ENCODE measurements at regions not wholly inside any gene's neighbourhood (a gene's known extent, or its start where the extent isn't known, plus 50 kb on each side); places are given as distances from the start of the nearest gene placed in this dataset.
"Not testable (repeated sequence)": the region's sequence is repeated elsewhere in the genome, so short reads cannot be mapped to it uniquely, and the experiment has no call there.

GRCh38 chr3:65170390-65171042 is 482.7 kb upstream of the ADAMTS9 start:
- DNase-seq: no peak

- DNase-seq: no peak
Observed at GRCh38 chr3:65169961-65170360, 482.2 kb upstream of the ADAMTS9 start.

GRCh38 chr3:65168547-65168946 is 480.7 kb upstream of the ADAMTS9 start:
- DNase-seq: no peak

GRCh38 chr3:65166531-65166930 is 478.7 kb upstream of the ADAMTS9 start:
- no peak for DNase-seq

- DNase-seq: no peak
Observed at GRCh38 chr3:65158023-65158422, 470.2 kb upstream of the ADAMTS9 start.

GRCh38 chr3:65153850-65154512 is 466.2 kb upstream of the ADAMTS9 start:
- no peak for DNase-seq

GRCh38 chr3:65151666-65152065 is 463.9 kb upstream of the ADAMTS9 start:
- DNase-seq: no peak

- no peak for DNase-seq
Observed at GRCh38 chr3:65149877-65150276, 462.1 kb upstream of the ADAMTS9 start.

GRCh38 chr3:65148687-65149086 is 460.9 kb upstream of the ADAMTS9 start:
- no peak for DNase-seq

- no peak for DNase-seq
Observed at GRCh38 chr3:65146179-65146578, 458.4 kb upstream of the ADAMTS9 start.

- no peak for DNase-seq
Observed at GRCh38 chr3:65145680-65146079, 457.9 kb upstream of the ADAMTS9 start.

- DNase-seq: no peak
Observed at GRCh38 chr3:65144791-65145351, 457.1 kb upstream of the ADAMTS9 start.

- no peak for DNase-seq
Observed at GRCh38 chr3:65142456-65142855, 454.7 kb upstream of the ADAMTS9 start.

- DNase-seq: no peak
Observed at GRCh38 chr3:65138556-65138955, 450.8 kb upstream of the ADAMTS9 start.

- DNase-seq: not testable (repeated sequence)
Observed at GRCh38 chr3:65133752-65134151, 446.0 kb upstream of the ADAMTS9 start.

- DNase-seq: no peak
Observed at GRCh38 chr3:65130782-65131181, 443.0 kb upstream of the ADAMTS9 start.

GRCh38 chr3:65128346-65128745 is 440.5 kb upstream of the ADAMTS9 start:
- DNase-seq: no peak

- DNase-seq: no peak
Observed at GRCh38 chr3:65126527-65127410, 439.0 kb upstream of the ADAMTS9 start.

GRCh38 chr3:65120156-65120555 is 432.4 kb upstream of the ADAMTS9 start:
- not testable (repeated sequence) for DNase-seq

GRCh38 chr3:65118912-65119499 is 431.2 kb upstream of the ADAMTS9 start:
- no peak for DNase-seq

GRCh38 chr3:65114041-65114440 is 426.2 kb upstream of the ADAMTS9 start:
- no peak for DNase-seq

GRCh38 chr3:65112751-65113300 is 425.0 kb upstream of the ADAMTS9 start:
- DNase-seq: no peak

- DNase-seq: no peak
Observed at GRCh38 chr3:65110661-65111060, 422.9 kb upstream of the ADAMTS9 start.

Measured in DMS 273 treated with DMSO at 0.1 percent for 48 hours (cell line).